ENCODE measurements at regions not wholly inside any gene's neighbourhood (a gene's known extent, or its start where the extent isn't known, plus 50 kb on each side); places are given as distances from the start of the nearest gene placed in this dataset.

GRCh38 chr18:43506935-43507334 lies 229.6 kb upstream of the SYT4 start:
- DNase-seq: no peak
- Histone ChIP-seq H3K27me3 (no peaks in the 10 kb centered on the region), H3K4me3 (no peak overlapping the region), H3K9me3 (no peaks in the 10 kb centered on the region), H3K4me1 (no peaks in the 10 kb centered on the region), H3K27ac (no peak overlapping the region), H3K36me3 (ENCODE audit: low read depth, missing control alignments) (no peaks in the 10 kb centered on the region)
- intact Hi-C loops (cut with DNase I; ENCODE audit: low total_unique reads): no loop called here
- TF ChIP-seq POLR2A (IDR thresholded peaks at IDR 0.05): no peak
- TF ChIP-seq, protein P1, sequence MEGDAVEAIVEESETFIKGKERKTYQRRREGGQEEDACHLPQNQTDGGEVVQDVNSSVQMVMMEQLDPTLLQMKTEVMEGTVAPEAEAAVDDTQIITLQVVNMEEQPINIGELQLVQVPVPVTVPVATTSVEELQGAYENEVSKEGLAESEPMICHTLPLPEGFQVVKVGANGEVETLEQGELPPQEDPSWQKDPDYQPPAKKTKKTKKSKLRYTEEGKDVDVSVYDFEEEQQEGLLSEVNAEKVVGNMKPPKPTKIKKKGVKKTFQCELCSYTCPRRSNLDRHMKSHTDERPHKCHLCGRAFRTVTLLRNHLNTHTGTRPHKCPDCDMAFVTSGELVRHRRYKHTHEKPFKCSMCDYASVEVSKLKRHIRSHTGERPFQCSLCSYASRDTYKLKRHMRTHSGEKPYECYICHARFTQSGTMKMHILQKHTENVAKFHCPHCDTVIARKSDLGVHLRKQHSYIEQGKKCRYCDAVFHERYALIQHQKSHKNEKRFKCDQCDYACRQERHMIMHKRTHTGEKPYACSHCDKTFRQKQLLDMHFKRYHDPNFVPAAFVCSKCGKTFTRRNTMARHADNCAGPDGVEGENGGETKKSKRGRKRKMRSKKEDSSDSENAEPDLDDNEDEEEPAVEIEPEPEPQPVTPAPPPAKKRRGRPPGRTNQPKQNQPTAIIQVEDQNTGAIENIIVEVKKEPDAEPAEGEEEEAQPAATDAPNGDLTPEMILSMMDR (IDR thresholded peaks at IDR 0.05): no peak

DNA sequence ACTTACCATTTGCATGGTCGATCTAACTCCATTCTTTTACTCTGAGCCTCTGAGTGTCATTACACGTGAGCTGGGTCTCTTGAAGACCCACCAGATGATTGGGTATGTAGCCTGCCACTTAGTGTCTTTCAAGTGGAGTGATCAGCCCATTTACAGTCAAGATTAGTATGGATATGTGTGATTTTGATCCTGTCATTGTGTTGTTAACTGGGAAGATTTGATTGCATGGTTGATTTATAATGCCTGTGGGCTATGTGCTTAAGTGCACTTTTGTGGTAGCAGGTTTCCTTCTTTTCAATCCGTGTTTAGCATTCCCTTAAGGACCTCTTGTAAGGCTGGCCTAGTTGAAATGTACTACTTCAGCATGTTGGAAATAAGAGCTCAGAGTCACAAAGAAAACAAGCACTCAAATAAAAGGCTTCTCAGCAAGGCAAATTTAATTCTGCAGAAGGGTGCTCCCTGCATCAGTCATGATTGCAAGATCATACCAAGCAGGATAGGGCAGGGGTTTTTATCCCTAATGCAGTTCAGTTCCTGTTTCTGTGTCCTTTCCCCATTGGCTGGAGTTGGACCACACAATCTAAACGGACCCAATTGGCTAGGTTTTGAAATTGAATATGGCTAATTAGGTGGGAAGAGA lies 230.7 kb upstream of the SYT4 start:
- intact Hi-C loops (cut with DNase I; ENCODE audit: low total_unique reads): no loop called here
- no peaks in the 10 kb centered on the region for H3K27me3 ChIP-seq
- no peaks in the 10 kb centered on the region for H3K4me1 ChIP-seq
- no peak overlapping the region for H3K4me3 ChIP-seq
- no peak overlapping the region for H3K27ac ChIP-seq
- 78 to 82% methylated on average over 4 of the region's 4 CpGs for WGBS, 2 donors
- TF ChIP-seq, protein P1 (IDR thresholded peaks at IDR 0.05): no peak
- TF ChIP-seq POLR2A (IDR thresholded peaks at IDR 0.05): no peak
- no peaks in the 10 kb centered on the region for H3K36me3 ChIP-seq (ENCODE audit: low read depth, missing control alignments)
- no peak for DNase-seq
- no peaks in the 10 kb centered on the region for H3K9me3 ChIP-seq

DNA sequence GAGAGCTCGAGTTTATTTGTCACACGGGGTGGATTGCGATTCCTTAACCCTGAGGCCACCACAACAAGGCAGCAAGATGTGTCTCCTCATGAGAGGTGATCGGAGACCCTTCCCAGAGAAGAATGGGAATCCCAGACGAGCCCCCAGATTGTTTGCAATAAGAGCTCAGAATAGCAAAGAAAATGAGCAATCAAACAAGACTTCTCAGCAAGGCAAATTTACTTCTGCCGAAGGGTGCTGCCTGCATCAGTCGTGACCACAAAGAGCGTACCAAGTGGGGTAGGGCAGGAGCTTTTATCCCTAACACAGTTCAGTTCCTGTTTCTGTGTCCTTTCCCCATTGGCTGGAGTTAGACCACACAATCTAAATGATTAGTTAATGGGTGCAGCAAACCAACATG lies 237.5 kb upstream of the SYT4 start:
- no peaks in the 10 kb centered on the region for H3K36me3 ChIP-seq (ENCODE audit: low read depth, missing control alignments)
- intact Hi-C loops (cut with DNase I; ENCODE audit: low total_unique reads): no loop called here
- no peak overlapping the region for H3K4me3 ChIP-seq
- H3K4me1 ChIP-seq: no peaks in the 10 kb centered on the region
- DNase-seq: no peak
- TF ChIP-seq, protein P1 (IDR thresholded peaks at IDR 0.05): no peak
- no peak for TF ChIP-seq POLR2A (IDR thresholded peaks at IDR 0.05)
- no peaks in the 10 kb centered on the region for H3K9me3 ChIP-seq
- H3K27me3 ChIP-seq: no peaks in the 10 kb centered on the region
- H3K27ac ChIP-seq: no peak overlapping the region
- WGBS, 2 donors: 85 to 95% methylated on average over 8 of the region's 8 CpGs

GRCh38 chr18:43515481-43515880 lies 238.2 kb upstream of the SYT4 start:
- Histone ChIP-seq H3K36me3 (ENCODE audit: low read depth, missing control alignments) (no peaks in the 10 kb centered on the region), H3K9me3 (no peaks in the 10 kb centered on the region), H3K27ac (no peak overlapping the region), H3K27me3 (no peaks in the 10 kb centered on the region), H3K4me1 (no peaks in the 10 kb centered on the region), H3K4me3 (no peak overlapping the region)
- TF ChIP-seq, protein P1 (IDR thresholded peaks at IDR 0.05): no peak
- no peak for TF ChIP-seq POLR2A (IDR thresholded peaks at IDR 0.05)
- WGBS, 2 donors: 71 to 75% methylated on average over 2 of the region's 2 CpGs
- intact Hi-C loops (cut with DNase I; ENCODE audit: low total_unique reads): no loop called here
- DNase-seq: no peak

- Histone ChIP-seq H3K4me1 (no peaks in the 10 kb centered on the region), H3K4me3 (no peak overlapping the region), H3K9me3 (no peaks in the 10 kb centered on the region), H3K27ac (no peak overlapping the region), H3K36me3 (ENCODE audit: low read depth, missing control alignments) (no peaks in the 10 kb centered on the region), H3K27me3 (no peaks in the 10 kb centered on the region)
- intact Hi-C loops (cut with DNase I; ENCODE audit: low total_unique reads): no loop called here
- TF ChIP-seq POLR2A (IDR thresholded peaks at IDR 0.05): no peak
- TF ChIP-seq, protein P1 (IDR thresholded peaks at IDR 0.05): no peak
- no peak for DNase-seq
Observed at GRCh38 chr18:43524260-43524659, 247.0 kb upstream of the SYT4 start.
